ENCODE measurements at regions not wholly inside any gene's neighbourhood (a gene's known extent, or its start where the extent isn't known, plus 50 kb on each side); places are given as distances from the start of the nearest gene placed in this dataset.

GRCh38 chr4:100799761-100800539 is 282.1 kb upstream of the EMCN start:
- DNase-seq (ENCODE audit: low read depth), result no peak

GRCh38 chr4:100797791-100798190 is 280.0 kb upstream of the EMCN start:
- no peak for DNase-seq (ENCODE audit: low read depth)

GRCh38 chr4:100797356-100797755 is 279.5 kb upstream of the EMCN start:
- DNase-seq (ENCODE audit: low read depth), result no peak

GRCh38 chr4:100796332-100796731 is 278.5 kb upstream of the EMCN start:
- DNase-seq (ENCODE audit: low read depth), result no peak

- no peak for DNase-seq (ENCODE audit: low read depth)
Observed at GRCh38 chr4:100795581-100795980, 277.8 kb upstream of the EMCN start.

- no peak for DNase-seq (ENCODE audit: low read depth)
Observed at GRCh38 chr4:100790836-100791615, 273.2 kb upstream of the EMCN start.

GRCh38 chr4:100789991-100790390 is 272.2 kb upstream of the EMCN start:
- no peak for DNase-seq (ENCODE audit: low read depth)

GRCh38 chr4:100786481-100786880 is 268.7 kb upstream of the EMCN start:
- DNase-seq (ENCODE audit: low read depth), result no peak

GRCh38 chr4:100782356-100782755 is 264.5 kb upstream of the EMCN start:
- DNase-seq (ENCODE audit: low read depth), result no peak

GRCh38 chr4:100781435-100781834 is 263.6 kb upstream of the EMCN start:
- no peak for DNase-seq (ENCODE audit: low read depth)

- no peak for DNase-seq (ENCODE audit: low read depth)
Observed at GRCh38 chr4:100780126-100780525, 262.3 kb upstream of the EMCN start.

GRCh38 chr4:100778431-100778830 is 260.6 kb upstream of the EMCN start:
- no peak for DNase-seq (ENCODE audit: low read depth)

- DNase-seq (ENCODE audit: low read depth), result no peak
Observed at GRCh38 chr4:100762738-100763137, 244.9 kb upstream of the EMCN start.

GRCh38 chr4:100754751-100755150 is 236.9 kb upstream of the EMCN start:
- DNase-seq (ENCODE audit: low read depth), result no peak

- DNase-seq (ENCODE audit: low read depth), result no peak
Observed at GRCh38 chr4:100746141-100746739, 228.4 kb upstream of the EMCN start.

- peak; percentile 63 for DNase-seq (ENCODE audit: low read depth)
Observed at GRCh38 chr4:100742045-100742444, 224.2 kb upstream of the EMCN start.

- DNase-seq (ENCODE audit: low read depth), result no peak
Observed at GRCh38 chr4:100739426-100739825, 221.6 kb upstream of the EMCN start.

- peak; percentile 61 for DNase-seq (ENCODE audit: low read depth)
Observed at GRCh38 chr4:100738196-100739165, 220.7 kb upstream of the EMCN start.

- DNase-seq (ENCODE audit: low read depth), result peak; percentile 63
Observed at GRCh38 chr4:100736641-100737451, 219.0 kb upstream of the EMCN start.

GRCh38 chr4:100728861-100729260 is 211.0 kb upstream of the EMCN start:
- no peak for DNase-seq (ENCODE audit: low read depth)

GRCh38 chr4:100722866-100723459 is 205.1 kb upstream of the EMCN start:
- DNase-seq (ENCODE audit: low read depth), result no peak

Measured in iris pigment epithelial cell (primary cell).